Sigmoid colon (tissue), 4 donors: ENCODE measurements at regions not wholly inside any gene's neighbourhood (a gene's known extent, or its start where the extent isn't known, plus 50 kb on each side); places are given as distances from the start of the nearest gene placed in this dataset.

Experiments
- EP300 ChIP-seq, 4 donors: sonication (generic); formaldehyde crosslinking; IDR thresholded peaks; one replicate each; pipeline ENCODE4 v1.6.1; 2017; ENCODE audit warnings: antibody characterized with exemption in 4 of 4
- POLR2A ChIP-seq, 2 donors: fragments of 450-650 bp; IDR thresholded peaks; one replicate each; pipeline ENCODE4 v1.6.1; 2016; ENCODE audit warnings: antibody characterized with exemption in 2 of 2, mild to moderate bottlenecking in 2 of 2, moderate library complexity in 2 of 2
- POLR2AphosphoS5 ChIP-seq, 4 donors: sonication (generic); formaldehyde crosslinking; IDR thresholded peaks; one replicate each; pipeline ENCODE4 v1.6.1; 2017; ENCODE audit warnings: antibody characterized with exemption in 4 of 4
- TF ChIP-seq, protein P1 (sequence below), 4 experiments: fragments of 450-650 bp in 3 of 4; fragments of 200-600 bp in 1 of 4; IDR thresholded peaks; one replicate each; pipeline ENCODE4 v1.5.1; 2016 to 2019; ENCODE audit warnings: antibody characterized with exemption in 4 of 4, mild to moderate bottlenecking in 3 of 4, moderate library complexity in 2 of 4

- TF ChIP-seq, protein P1, sequence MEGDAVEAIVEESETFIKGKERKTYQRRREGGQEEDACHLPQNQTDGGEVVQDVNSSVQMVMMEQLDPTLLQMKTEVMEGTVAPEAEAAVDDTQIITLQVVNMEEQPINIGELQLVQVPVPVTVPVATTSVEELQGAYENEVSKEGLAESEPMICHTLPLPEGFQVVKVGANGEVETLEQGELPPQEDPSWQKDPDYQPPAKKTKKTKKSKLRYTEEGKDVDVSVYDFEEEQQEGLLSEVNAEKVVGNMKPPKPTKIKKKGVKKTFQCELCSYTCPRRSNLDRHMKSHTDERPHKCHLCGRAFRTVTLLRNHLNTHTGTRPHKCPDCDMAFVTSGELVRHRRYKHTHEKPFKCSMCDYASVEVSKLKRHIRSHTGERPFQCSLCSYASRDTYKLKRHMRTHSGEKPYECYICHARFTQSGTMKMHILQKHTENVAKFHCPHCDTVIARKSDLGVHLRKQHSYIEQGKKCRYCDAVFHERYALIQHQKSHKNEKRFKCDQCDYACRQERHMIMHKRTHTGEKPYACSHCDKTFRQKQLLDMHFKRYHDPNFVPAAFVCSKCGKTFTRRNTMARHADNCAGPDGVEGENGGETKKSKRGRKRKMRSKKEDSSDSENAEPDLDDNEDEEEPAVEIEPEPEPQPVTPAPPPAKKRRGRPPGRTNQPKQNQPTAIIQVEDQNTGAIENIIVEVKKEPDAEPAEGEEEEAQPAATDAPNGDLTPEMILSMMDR (IDR thresholded peaks at IDR 0.05) = no peak
- TF ChIP-seq POLR2A (IDR thresholded peaks at IDR 0.05) (no peak), POLR2AphosphoS5 (IDR thresholded peaks at IDR 0.05) (no peak), EP300 (IDR thresholded peaks at IDR 0.05) (no peak)
These were observed 378.8 kb downstream of the USP25 start for GRCh38 chr21:16108561-16109075.
